HCT116 (cell line): ENCODE measurements at regions not wholly inside any gene's neighbourhood (a gene's known extent, or its start where the extent isn't known, plus 50 kb on each side); places are given as distances from the start of the nearest gene placed in this dataset.

Source experiments
- CEBPB ChIP-seq: IDR thresholded peaks from 2 replicates; pipeline ENCODE4 v1.6.1; 2012; ENCODE audit warnings: low read depth
- CTCF ChIP-seq, 3 experiments: fragments of 200-600 bp in 1 of 3; sonication (generic) in 1 of 3; IDR thresholded peaks in 2 of 3; conservative IDR thresholded peaks in 1 of 3; 2 replicates each; pipeline ENCODE4 v1.5.1; 2012 to 2017; ENCODE audit warnings: low read depth in 2 of 3, low read length in 2 of 3, antibody characterized with exemption in 1 of 3, borderline replicate concordance in 1 of 3, control low read depth in 1 of 3, mild to moderate bottlenecking in 1 of 3, mixed read lengths in 1 of 3, mixed run types in 1 of 3, moderate library complexity in 1 of 3; ENCODE audit not compliant: insufficient read depth in 1 of 3
- EZH2 ChIP-seq: fragments of 200-600 bp; sonication (generic); IDR thresholded peaks from 2 replicates; pipeline ENCODE4 v1.6.1; 2017; ENCODE audit warnings: antibody characterized with exemption, mixed run types
- MAX ChIP-seq: IDR thresholded peaks from 2 replicates; pipeline ENCODE4 v1.6.1; 2012
- POLR2A ChIP-seq: IDR thresholded peaks from 2 replicates; pipeline ENCODE4 v1.7.0; 2011; ENCODE audit warnings: borderline replicate concordance; ENCODE audit not compliant: insufficient read depth, insufficient read length; ENCODE audit errors: extremely low read depth
- POLR2AphosphoS5 ChIP-seq: IDR thresholded peaks from 2 replicates; pipeline ENCODE4 v1.6.1; 2011; ENCODE audit warnings: mild to moderate bottlenecking, low read depth, low read length, moderate library complexity
- REST ChIP-seq: IDR thresholded peaks from 2 replicates; pipeline ENCODE4 v1.6.1; 2012; ENCODE audit warnings: low read depth
- SIN3A ChIP-seq: IDR thresholded peaks from 2 replicates; pipeline ENCODE4 v1.6.1; 2012; ENCODE audit warnings: low read depth
- ZNF274 ChIP-seq: fragments of 200-500 bp; sonication (Bioruptor generic); IDR thresholded peaks from 2 replicates; pipeline ENCODE4 v1.6.1; 2014; ENCODE audit warnings: mild to moderate bottlenecking, low read depth, low read length, inconsistent platforms

- TF ChIP-seq CTCF (IDR thresholded peaks at IDR 0.05 in 2 of 3, conservative IDR thresholded peaks at IDR 0.05 in 1 of 3; ENCODE audit: borderline replicate concordance in 1 of 3, insufficient read depth in 1 of 3, low read depth in 2 of 3, low read length in 2 of 3): no peak
- no peak for TF ChIP-seq ZNF274
- no peak for TF ChIP-seq POLR2AphosphoS5
- no peak for TF ChIP-seq POLR2A
- TF ChIP-seq EZH2: no peak
- TF ChIP-seq SIN3A: no peak
- no peak for TF ChIP-seq REST
- TF ChIP-seq CEBPB: no peak
- TF ChIP-seq MAX: no peak
These were observed 867.8 kb upstream of the CDH8 start for GRCh38 chr16:62903961-62904502.
